ENCODE measurements at regions not wholly inside any gene's neighbourhood (a gene's known extent, or its start where the extent isn't known, plus 50 kb on each side); places are given as distances from the start of the nearest gene placed in this dataset.

DNA sequence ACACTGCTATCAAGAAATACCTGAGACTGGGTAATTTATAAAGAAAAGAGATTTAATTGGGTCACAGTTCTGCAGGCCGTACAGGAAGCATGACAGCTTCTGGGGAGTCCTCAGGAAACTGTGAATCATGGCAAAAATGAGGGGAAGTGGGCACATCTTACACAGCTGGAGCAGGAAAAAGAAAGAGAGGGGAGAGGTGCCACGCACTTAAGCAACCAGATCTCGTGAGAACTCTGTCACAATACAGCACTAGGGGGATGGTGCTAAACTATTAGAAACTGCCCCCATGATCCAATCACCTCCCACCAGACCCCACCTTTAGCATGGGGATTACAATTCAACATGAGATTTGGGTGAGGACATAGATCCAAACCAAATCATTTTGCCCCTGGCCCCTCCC lies 105.5 kb upstream of the CPLX2 start:
- DNase-seq (ENCODE audit: low spot score), result no peak

DNA sequence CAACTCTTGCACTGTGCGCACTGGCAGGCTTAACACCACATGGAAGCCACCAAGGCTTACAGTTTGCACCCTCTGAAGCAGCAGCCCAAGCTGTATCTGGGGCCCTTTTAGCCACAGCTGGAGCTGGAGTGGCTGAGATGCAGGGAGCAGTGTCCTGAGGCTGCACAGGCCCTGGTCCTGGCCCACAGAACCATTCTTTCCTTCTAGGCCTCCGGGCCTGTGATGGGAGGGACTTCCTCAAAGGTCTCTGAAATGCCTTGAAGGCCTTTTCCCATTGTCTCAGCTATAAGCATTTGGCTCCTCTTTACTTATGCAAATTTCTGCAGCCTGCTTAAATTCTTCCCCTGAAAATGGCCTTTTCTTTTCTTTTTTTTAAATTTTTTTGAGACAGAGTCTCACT lies 104.4 kb upstream of the CPLX2 start:
- DNase-seq (ENCODE audit: low spot score), result no peak

DNA sequence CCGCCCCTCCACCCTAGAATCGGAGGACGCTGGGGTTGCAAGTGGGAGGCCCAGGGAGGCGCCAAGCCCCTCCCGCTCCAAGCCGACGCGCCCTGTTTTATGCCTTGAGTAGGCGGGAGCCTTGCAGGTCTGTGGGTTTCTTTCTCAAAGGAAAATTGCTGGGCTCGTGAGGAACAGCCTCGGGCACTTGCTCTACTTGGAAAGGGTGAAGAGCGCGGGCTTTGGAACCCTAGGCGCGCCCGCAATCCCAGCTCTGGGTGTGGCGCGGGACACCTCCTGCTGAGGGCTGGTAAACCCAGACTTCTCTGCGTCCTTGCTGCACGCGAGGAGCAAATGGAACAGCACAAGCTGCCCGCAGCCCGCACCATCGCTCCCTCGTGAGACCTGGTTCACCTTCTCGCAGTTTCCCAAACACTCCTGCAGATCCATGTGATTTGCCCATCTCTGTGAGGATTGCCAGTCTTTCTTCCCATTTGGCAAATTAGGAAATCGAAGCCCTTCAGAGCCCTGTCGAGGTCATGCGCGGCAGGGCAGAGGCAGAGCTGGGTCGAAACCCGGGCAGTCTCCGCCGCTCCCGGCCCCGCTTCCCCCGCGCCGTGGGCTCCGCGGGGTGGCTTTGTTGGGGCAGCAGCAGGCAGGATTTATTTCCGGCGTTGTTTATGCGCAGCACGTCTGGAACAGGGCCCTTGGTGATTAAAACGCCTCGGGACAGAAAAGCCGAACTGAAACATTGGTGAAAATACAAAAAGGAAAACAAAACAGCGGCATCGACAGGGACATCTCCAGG lies 98.4 kb upstream of the CPLX2 start:
- DNase-seq (ENCODE audit: low spot score), result no peak

DNA sequence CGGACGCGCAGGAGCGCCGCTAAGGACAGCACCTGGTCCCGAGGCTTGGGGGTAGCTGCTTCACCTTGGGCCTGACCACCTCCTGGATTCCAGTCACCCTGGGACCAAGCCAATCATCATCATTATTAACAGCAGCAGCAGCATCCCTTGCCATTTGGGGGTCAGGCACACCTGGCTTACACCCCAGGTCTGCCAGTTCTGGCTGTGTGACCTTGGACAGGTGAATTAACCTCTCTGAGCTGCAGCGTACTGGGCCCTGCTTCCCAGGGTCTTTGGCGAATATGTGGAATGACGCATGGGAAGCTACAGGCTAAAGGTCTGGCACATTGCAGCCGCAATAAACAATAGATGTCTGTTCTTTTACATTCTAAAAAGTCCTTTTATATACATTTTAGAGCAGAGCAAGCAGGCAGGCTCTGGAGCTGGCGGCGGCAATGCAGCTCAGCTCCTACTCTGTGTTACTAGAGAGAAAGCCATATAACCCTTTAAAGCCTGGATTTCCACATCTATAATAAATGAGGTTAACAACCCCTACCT lies 97.8 kb upstream of the CPLX2 start:
- no peak for DNase-seq (ENCODE audit: low spot score)

DNA sequence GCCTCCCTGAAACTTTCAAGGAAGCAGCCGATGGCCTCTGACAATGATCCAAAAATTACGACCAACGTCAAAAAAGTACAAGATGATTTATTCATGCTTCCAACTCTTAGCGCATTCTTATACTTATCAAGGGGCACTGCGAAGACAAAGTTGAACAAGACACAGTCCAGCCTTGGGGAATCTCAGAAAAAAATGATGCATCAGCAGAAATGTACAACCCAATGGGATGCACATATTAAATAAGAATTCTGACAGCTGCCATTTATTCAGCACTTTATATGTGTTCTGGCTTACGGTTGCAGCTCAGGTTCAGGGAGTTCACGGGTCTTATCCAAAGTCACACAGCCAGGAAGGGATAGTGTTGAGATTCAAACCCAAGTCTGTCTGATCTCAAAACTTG lies 96.0 kb upstream of the CPLX2 start:
- DNase-seq (ENCODE audit: low spot score), result no peak

DNA sequence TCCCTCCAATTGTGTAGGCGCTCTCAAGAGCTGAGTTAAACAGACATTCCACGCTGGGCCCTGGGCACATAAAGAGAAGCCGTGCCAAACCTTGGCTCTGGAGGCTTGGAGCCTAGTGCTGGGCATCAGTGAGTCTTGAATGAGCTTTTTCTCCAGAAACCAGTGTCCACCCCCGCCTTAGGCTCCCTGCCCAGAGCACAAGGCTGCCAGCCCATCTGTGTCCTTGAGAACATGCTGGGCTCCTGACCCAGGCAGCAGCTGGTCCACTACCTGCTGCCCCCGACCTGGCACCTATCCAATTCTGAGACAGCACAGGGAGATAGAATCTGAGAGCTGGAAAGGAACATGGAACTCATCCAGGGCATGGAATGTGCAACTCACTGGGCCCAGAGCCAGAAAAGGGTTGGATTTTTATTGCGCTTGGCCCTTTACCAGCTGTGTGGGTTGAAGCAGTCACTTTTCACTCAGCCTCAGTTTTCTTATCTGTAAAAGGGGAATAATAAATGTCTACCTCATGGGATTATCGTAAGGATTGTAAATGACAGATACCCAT lies 92.4 kb upstream of the CPLX2 start:
- DNase-seq (ENCODE audit: low spot score), result peak; percentile 20

DNA sequence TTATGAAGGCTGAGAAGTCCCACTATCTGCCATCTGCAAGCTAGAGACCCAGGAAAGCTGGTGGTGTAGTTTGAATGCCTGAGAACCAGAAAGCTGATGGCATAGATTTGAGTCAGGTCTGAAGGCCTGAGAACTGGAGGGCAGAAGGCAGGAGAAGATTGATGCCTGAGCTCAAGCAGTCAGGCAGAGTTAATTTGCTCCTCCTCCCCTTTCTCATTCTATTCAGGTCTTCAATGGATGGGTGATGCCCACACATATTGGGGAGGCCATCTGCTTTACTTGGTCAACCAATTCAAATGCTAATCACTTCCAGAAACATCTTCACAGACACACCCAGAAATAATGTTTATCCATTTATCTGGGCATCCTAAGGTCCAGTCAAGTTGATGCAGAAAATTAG lies 87.6 kb upstream of the CPLX2 start:
- DNase-seq (ENCODE audit: low spot score), result no peak

DNA sequence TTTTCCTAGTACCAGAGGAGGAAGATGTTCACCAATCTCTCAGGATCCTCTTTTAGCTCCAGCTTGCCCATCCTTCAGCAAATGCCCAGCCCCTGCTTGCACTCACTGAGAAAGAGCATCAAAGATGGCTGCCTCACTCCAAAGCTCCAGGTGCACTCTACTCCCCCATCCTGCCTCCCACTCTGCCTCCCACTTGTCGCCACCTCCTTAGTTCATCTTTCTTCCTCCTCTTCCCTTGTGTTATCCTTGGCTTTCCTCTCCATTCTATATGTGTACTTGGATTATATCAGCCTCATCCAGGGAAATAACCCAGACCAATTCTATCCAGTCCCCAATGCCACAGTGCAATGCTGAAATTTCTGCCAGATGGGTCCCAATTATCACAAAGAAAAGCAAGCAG lies 87.1 kb upstream of the CPLX2 start:
- DNase-seq (ENCODE audit: low spot score), result no peak

DNA sequence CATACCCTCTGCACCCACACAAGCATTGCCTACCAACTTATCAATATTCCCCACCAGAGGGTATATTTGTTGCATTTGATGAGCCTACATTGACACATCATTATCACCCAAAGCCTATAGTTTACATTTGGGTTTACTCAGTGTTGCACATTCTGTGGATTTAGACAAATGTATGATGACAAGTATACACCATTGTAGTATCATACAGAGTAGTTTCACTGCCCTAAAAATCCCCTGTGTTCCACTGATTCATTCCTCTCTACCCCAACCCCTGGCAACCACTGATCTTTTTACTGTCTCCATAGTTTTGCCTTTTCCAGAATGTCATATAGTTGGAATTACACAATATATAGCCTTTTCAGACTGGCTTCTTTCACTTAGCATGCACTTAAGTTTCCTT lies 85.7 kb upstream of the CPLX2 start:
- no peak for DNase-seq (ENCODE audit: low spot score)

DNA sequence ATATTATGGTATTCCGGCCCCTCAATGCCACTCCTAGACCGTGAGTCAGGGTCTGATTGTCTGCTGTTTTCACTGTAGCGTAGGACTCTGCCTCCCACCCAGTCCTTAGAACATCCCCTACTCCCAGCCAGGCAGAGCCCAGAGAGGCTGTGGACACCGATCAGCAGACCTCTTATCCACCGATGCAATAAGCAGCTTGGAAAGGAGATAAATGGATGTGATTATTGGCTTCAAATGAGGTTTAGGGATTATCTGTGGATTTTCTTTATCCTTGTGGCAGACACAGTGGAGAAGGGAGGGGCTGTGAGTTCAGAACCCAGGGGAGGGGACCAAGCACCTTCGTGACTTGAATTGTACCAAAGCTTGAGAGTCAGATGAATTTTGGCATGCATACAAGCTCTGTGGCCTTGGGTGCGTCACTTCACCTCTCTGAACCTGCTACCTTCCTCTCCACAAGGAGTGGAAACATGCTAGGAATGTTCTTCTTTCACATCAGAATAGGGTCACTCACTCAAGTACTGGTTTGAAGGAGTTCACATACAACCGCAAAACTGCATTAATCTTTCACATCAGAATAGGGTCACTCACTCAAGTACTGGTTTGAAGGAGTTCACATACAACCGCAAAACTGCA lies 83.1 kb upstream of the CPLX2 start:
- no peak for DNase-seq (ENCODE audit: low spot score)

DNA sequence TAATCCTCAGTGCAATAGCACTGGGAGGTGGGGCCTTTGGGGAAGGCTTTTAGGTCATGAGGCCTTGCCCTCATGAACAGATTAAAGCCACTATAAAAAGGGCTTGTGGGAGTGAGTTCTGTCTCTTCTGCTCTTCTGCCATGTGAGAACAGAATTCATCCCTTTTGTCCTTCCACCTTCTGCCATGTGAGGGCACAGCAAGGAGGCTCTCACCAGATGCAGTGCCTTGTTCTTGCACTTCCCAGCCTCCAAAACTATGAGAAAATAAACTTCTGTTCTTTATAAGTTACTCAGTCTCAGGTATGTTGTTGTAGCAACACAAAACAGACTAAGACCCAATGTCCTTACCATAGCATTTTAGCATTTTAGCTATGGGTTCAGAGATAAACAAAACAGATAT lies 81.7 kb upstream of the CPLX2 start:
- no peak for DNase-seq (ENCODE audit: low spot score)

DNA sequence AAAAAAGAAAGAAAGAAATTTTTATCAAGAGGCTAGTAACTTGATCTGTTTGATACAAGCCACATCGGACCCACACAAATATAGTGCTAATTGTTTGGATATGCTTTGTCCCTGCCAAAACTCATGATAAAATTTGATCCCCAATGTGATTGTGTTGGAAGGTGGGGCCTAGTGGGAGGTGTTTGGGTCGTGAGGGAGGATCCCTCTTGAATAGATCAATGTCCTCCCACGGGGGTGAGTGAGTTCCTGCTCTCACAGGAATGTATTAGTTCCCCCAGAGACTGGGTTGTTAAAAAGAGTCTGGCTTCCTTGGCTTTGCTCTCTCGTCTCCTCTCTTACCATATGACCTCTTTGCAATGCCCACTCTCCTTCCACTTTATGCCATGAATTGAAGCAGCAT lies 80.6 kb upstream of the CPLX2 start:
- DNase-seq (ENCODE audit: low spot score), result no peak

DNA sequence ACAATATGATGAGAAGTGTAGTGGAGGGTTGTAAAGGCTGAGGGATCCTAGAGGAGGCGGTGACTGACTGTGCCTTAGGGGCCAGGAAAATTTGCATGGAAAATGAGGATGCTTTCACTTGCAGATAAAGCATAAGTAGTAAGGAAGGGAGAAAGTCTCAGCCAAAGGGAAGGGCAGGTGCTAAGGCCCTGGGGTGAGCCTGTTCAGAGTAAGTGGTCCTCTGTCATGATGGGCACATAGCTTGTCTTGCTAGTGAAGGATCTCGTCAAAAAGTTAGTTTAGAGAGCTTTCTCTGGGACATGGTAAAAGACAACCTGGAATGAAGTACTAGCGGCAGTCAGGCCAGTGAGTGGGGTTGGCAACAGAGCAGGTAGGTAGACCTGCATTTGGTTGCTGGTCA lies 75.4 kb upstream of the CPLX2 start:
- DNase-seq (ENCODE audit: low spot score), result no peak

DNA sequence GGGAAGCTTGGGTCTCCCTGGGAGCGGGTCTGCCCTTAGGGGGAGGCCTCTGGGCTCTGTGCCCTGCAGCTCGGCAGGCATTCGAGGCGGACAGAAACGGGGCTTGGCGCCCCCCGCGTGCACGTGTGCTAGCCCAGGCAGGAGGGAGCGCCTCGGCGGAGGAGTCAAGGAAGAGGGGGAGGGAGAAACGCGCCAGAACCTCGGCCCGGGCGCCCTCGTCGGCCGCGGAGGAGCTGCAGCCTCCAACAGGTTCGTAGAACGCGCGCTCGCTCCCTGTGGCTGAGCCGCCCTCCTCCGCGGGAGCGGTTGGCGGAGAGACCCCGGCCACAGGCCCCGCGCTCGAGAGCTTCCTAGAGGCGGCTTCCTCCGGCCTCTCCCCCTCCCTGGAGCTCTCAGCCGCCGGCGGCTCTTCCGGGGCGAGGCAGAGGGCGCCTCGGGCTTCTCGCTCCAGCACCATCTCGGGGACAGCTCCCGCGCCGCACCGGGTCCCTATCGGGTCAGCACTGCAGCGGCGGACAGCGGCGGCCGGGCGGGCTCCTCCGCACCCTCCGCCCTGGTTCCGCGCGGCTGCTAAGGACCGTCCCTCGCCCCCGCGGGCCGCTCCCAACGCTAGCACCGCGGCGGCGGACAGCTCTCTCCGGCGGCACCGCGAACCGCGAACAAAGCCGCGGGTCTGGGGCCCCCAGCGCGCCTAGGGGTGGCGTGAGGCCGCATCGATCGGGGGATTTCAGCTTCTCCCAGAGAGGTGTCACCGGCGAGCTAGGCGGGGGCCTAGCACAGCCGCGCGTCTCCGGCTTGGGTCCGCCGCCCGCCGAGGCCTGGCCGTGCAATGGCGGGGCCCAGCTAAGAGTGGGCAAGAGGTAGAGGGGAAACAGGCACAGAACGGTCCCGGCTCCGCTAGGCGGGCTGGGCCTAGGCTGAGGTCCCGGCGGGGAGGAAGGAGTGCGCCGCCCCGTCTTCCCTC lies 74.6 kb upstream of the CPLX2 start:
- DNase-seq (ENCODE audit: low spot score), result peak; percentile 72

DNA sequence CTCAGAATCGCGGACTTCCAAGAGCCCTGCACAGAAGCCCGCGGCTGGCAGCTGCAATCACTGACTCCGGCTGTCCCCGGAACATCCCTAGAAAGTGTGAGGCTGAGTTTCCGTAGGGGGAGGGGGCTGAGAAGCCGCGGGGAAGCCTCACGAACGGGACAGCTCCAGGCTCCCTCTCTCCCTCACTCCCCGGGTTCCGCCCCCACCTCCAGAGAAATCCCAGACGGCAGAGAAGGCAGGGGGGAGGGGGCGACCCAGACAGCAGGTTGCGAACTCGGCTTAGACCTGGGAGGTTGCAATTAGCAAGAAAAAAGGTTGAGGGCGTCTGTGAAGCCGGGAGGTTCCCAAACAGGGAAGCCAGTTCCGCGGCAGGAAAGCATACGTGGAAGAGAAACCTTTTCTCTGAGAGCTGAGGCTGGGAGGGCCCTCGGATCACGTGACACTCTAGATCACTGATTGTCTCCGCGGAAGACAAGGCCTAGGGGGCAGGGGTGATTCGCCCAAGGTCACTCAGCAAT lies 73.8 kb upstream of the CPLX2 start:
- DNase-seq (ENCODE audit: low spot score), result no peak

DNA sequence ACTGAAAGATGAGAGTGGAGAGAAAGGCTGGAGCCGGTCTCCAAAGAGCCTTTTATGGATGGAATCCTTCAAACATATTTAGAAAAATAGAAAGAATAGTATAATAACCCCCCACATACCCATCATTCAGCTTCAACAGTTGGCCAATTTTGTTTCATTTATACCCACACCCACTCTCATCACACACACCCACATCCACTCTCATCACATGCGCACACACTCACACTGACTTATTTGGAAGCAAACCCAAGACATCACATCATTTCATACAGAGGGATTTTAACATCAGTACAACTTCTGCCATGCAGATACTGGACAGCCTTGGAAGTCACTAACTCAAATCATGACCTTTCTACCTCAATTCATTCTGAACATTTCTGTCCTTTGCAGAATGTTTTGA lies 72.8 kb upstream of the CPLX2 start:
- no peak for DNase-seq (ENCODE audit: low spot score)

DNA sequence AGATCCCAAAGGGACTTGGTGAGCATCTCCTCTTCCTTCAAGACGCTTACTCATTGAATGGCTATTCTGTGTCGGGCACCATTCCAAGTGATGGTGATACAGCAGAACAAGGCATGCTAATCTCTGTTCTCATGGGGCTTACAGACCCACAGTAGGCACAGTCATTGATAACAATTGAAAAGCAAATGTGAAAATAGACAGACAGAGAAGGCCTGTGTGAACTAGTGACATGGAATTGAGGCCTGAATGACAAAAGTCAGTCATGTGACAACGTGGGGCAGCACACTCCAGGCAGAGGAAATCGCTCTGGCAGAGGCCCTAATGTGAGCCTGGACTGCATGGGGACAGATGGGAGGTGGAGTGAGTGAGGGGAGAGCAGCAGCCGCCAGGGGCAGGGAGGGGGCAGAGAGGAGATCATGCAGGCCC lies 70.7 kb upstream of the CPLX2 start:
- peak; percentile 45 for DNase-seq (ENCODE audit: low spot score)

DNA sequence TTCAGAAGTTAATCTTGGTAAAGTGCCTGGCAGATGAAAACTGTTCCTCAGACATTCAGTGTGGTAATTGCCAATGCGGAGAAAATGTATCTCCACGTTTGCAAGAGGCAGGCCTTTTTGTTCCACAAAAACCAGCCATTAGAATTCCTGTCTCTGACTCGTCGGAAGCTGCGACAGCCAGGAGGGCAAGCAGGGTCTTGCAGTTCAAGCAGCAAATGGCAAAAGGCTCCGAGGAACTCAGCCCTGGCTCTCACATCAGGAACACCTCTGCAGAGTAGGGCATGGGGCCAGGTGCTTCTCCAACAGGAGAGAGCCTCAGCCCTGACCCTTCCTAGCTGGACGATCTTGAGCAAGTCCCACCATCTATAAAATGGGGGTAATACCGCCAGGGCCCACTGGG lies 69.0 kb upstream of the CPLX2 start:
- no peak for DNase-seq (ENCODE audit: low spot score)

DNA sequence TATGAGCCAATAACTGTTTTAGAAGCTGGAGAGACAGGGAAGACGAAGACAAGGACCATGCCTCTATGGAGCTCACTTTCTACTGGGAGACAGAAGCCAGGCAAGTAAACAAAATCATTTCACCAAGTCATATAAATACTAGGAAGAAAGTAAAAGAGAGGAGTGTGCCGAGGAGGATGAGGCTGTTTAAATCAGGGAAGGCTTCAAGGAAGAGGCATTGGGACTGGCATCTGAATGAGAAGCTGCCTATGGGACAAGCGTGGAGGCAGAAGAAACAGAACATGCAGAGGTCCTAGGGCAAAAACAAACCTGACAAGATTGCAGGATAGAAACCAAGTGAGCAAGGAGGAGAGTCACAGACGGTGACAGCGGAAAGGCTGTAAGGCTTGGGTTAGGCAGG lies 68.1 kb upstream of the CPLX2 start:
- DNase-seq (ENCODE audit: low spot score), result no peak

DNA sequence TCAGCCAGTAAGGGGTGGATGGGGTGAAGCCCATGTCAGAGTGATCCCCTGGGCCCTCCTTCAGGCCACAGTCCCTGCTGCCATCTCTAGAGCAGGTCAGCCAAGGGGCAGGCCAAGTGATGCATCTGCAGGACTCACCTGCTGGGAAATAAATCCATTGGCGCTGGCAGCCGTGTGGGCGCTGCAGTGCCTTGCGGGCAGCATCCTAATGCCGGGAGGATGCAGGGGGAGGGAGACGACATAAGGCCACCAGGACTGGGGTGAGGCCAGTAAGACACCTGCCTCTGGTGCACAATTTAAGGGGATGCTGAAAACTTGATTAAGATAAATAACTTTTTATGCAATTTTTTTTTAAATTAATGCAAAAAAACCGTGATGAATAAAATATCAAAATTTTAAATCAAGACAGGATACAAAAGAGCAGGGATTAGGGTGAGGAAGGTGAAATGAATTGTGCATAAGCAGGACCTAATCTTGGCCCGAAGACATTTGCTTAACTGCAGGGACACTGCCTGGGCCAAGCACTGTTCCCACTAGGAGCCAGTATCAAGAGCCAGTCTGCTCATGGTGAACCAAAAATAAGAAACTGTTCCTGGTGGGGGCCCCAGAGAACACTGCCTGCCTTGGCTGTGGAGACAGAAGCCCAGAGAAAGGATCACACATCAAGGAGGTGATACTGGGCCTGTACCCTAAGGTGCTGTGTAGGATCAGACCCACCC lies 67.5 kb upstream of the CPLX2 start:
- no peak for DNase-seq (ENCODE audit: low spot score)

DNA sequence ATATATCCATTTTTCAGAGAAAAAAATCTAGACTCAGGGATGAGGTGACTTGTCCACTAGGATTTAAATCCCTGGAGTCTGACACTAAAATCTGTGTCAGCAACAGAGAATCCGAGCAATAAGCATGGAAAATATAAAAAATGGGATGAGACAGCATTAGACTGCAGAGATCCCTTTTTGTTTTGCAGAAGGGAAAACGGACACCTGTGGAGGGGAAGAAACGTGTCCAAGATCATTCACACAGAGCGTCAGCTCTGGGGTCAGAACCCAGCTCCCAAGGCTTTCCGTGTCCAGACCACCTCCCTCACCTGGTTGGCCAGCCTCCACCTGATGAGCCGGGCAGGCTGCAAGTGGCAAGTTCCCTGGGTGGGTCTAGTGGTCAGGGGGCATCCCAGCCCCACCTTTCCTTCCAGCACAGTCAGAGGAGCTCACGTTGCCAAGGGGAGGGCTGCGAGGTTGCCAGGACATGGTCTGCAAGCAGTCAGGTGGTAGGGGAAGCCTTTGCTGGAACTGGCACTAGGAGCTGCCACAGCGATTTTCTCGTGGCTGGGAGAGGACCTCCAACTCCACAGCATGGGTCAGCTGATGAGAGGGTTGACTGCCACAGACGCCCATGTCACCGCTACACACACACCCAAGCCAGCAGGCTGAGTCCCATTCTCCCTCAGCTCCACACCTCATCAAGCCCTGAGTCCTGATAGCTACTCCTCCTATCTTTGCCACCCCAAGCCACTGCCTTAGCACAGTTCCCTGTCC lies 65.9 kb upstream of the CPLX2 start:
- DNase-seq (ENCODE audit: low spot score), result no peak

Measured in kidney tubule cell (primary cell).